Neural crest cell (in vitro differentiated cells): ENCODE measurements at regions not wholly inside any gene's neighbourhood (a gene's known extent, or its start where the extent isn't known, plus 50 kb on each side); places are given as distances from the start of the nearest gene placed in this dataset.

Experiments
- DNase-seq: peaks from one replicate; pipeline ENCODE4 v3.0.0; 2021; ENCODE audit warnings: low read depth, mixed read lengths, low spot score
- H3K27ac Mint-ChIP-seq: one replicate; pipeline ENCODE4 v1.8.0; 2021; ENCODE audit warnings: mild to moderate bottlenecking, mixed read lengths; ENCODE audit not compliant: unreplicated experiment
- H3K27me3 Mint-ChIP-seq: 2 replicates; pipeline ENCODE4 v1.8.0; 2021; ENCODE audit warnings: low read depth, mild to moderate bottlenecking, mixed read lengths
- H3K36me3 Mint-ChIP-seq: 2 replicates; pipeline ENCODE4 v1.8.0; 2021; ENCODE audit warnings: low read depth, mild to moderate bottlenecking, mixed read lengths
- H3K4me1 Mint-ChIP-seq: 2 replicates; pipeline ENCODE4 v1.8.0; 2021; ENCODE audit warnings: mixed read lengths
- H3K4me3 Mint-ChIP-seq: one replicate; pipeline ENCODE4 v1.8.0; 2021; ENCODE audit warnings: mild to moderate bottlenecking, mixed read lengths
- H3K9me3 Mint-ChIP-seq: 2 replicates; pipeline ENCODE4 v1.8.0; 2021; ENCODE audit warnings: mixed read lengths
- TF ChIP-seq, protein P1 (sequence below): fragments of 200-600 bp; sonication (generic); conservative IDR thresholded peaks from 2 replicates; pipeline ENCODE4 v1.5.0; 2021; ENCODE audit warnings: antibody characterized with exemption, mild to moderate bottlenecking

DNA sequence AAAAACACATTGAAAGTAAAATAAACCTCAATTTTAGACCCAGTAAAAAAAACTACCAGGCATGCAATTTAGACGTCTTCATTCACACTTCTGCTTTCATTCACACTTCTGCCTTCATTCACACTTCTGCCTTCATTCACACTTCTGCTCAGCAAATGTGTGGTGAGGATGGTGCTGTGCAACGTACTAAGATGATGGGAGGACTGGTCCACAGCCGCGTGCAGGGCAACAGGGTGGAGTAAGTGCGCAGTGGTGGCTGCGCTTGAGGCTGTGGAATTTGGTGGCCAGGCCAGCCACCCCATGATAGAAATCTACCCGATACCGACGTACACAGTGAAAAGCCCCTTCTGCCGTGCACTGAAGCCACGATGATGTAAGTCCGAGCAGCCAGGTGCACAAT is 114.3 kb upstream of the CD93 start:
- H3K9me3 Mint-ChIP-seq = no peaks in the 10 kb centered on the region
- H3K27ac Mint-ChIP-seq = no peak overlapping the region
- H3K4me1 Mint-ChIP-seq = peaks cover 19% of the 10 kb centered on the region
- TF ChIP-seq, protein P1, sequence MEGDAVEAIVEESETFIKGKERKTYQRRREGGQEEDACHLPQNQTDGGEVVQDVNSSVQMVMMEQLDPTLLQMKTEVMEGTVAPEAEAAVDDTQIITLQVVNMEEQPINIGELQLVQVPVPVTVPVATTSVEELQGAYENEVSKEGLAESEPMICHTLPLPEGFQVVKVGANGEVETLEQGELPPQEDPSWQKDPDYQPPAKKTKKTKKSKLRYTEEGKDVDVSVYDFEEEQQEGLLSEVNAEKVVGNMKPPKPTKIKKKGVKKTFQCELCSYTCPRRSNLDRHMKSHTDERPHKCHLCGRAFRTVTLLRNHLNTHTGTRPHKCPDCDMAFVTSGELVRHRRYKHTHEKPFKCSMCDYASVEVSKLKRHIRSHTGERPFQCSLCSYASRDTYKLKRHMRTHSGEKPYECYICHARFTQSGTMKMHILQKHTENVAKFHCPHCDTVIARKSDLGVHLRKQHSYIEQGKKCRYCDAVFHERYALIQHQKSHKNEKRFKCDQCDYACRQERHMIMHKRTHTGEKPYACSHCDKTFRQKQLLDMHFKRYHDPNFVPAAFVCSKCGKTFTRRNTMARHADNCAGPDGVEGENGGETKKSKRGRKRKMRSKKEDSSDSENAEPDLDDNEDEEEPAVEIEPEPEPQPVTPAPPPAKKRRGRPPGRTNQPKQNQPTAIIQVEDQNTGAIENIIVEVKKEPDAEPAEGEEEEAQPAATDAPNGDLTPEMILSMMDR = no peak
- H3K36me3 Mint-ChIP-seq = no peaks in the 10 kb centered on the region
- no peak overlapping the region for H3K4me3 Mint-ChIP-seq
- peaks cover 49% of the 10 kb centered on the region for H3K27me3 Mint-ChIP-seq
- DNase-seq = no peak

DNA sequence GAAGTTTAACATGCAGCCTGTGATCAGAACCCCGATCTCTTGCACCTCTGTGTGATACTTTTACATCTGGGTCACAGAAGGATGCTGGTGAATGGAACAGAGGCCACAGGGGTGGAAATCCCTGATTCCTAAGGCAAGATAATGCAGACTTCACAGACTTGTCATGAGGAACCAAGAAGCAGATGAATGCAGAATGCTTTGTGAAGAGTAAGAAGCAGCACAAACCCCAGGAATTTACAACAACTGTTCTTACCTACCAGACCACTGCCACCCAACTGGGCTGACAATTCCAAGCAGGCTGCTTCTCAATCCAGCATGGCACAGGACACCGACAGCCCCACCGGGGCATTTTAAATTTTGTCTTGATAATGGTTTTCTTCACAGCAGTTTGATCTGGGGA is 113.2 kb upstream of the CD93 start:
- H3K4me3 Mint-ChIP-seq = no peak overlapping the region
- TF ChIP-seq, protein P1 = no peak
- H3K36me3 Mint-ChIP-seq = no peaks in the 10 kb centered on the region
- peaks cover 39% of the 10 kb centered on the region for H3K27me3 Mint-ChIP-seq
- no peaks in the 10 kb centered on the region for H3K9me3 Mint-ChIP-seq
- H3K4me1 Mint-ChIP-seq = peaks cover 8% of the 10 kb centered on the region
- no peak for DNase-seq
- H3K27ac Mint-ChIP-seq = no peak overlapping the region

- Mint-ChIP-seq H3K27me3 (peaks cover 36% of the 10 kb centered on the region), H3K4me1 (peaks cover 6% of the 10 kb centered on the region), H3K27ac (no peak overlapping the region), H3K4me3 (no peak overlapping the region), H3K9me3 (no peaks in the 10 kb centered on the region), H3K36me3 (no peaks in the 10 kb centered on the region)
- DNase-seq = no peak
- TF ChIP-seq, protein P1 = no peak
These were observed 112.7 kb upstream of the CD93 start for GRCh38 chr20:23198815-23199214.

DNA sequence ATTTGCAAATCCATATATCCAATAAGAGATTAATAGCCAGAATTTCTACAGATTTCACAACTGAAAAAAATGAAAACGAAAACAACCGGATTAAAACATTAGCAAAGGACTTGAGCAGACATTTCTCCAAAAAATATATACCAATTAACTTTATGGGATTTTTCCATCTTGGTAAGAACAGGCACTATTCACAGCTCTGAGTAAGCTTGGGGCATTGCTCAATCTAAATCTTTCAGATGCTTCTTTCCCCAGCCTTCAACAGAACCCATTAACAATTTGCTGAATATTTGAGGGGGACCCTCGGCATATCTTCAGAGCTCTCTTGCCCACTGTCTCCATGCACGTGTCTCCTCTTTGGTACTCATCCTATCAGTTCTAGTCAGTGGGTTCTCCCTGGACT is 111.7 kb upstream of the CD93 start:
- no peaks in the 10 kb centered on the region for H3K9me3 Mint-ChIP-seq
- H3K4me1 Mint-ChIP-seq = peaks cover 6% of the 10 kb centered on the region
- H3K4me3 Mint-ChIP-seq = no peak overlapping the region
- peaks cover 38% of the 10 kb centered on the region for H3K27me3 Mint-ChIP-seq
- TF ChIP-seq, protein P1 = no peak
- no peaks in the 10 kb centered on the region for H3K36me3 Mint-ChIP-seq
- no peak for DNase-seq
- no peak overlapping the region for H3K27ac Mint-ChIP-seq

GRCh38 chr20:23195636-23196035 is 109.5 kb upstream of the CD93 start:
- Mint-ChIP-seq H3K27me3 (peaks cover 37% of the 10 kb centered on the region), H3K9me3 (no peaks in the 10 kb centered on the region), H3K27ac (no peak overlapping the region), H3K4me3 (no peak overlapping the region), H3K36me3 (no peaks in the 10 kb centered on the region), H3K4me1 (no peaks in the 10 kb centered on the region)
- DNase-seq = no peak
- TF ChIP-seq, protein P1 = no peak
